WTC11 (cell line): ENCODE measurements at regions not wholly inside any gene's neighbourhood (a gene's known extent, or its start where the extent isn't known, plus 50 kb on each side); places are given as distances from the start of the nearest gene placed in this dataset.

ENCODE experiments used
- AR ChIP-seq: fragments of 250-450 bp; sonication (Bioruptor Pico); IDR thresholded peaks from 2 replicates; pipeline ENCODE4 v1.9.0; 2021; ENCODE audit warnings: mild to moderate bottlenecking
- ATF3 ChIP-seq: sonication (generic); formaldehyde crosslinking; conservative IDR thresholded peaks from 2 replicates; pipeline ENCODE4 v1.8.1; 2022; ENCODE audit warnings: mild to moderate bottlenecking, missing genetic modification reagents
- CREB1 ChIP-seq: sonication (generic); formaldehyde crosslinking; IDR thresholded peaks from 2 replicates; pipeline ENCODE4 v1.8.0; 2023; ENCODE audit warnings: mild to moderate bottlenecking, missing genetic modification reagents
- CTCF ChIP-seq: fragments of 200-600 bp; IDR thresholded peaks from 2 replicates; pipeline ENCODE4 v1.8.0; 2022; ENCODE audit warnings: antibody characterized with exemption
- E2F1 ChIP-seq: sonication (generic); formaldehyde crosslinking; IDR thresholded peaks from 2 replicates; pipeline ENCODE4 v1.8.0; 2022; ENCODE audit warnings: mild to moderate bottlenecking, missing genetic modification reagents
- ELF4 ChIP-seq: sonication (generic); formaldehyde crosslinking; IDR thresholded peaks from 2 replicates; pipeline ENCODE4 v1.8.1; 2022; ENCODE audit warnings: low read depth, mild to moderate bottlenecking, moderate library complexity, missing genetic modification reagents
- ETV6 ChIP-seq: sonication (generic); formaldehyde crosslinking; IDR thresholded peaks from 2 replicates; pipeline ENCODE4 v1.8.1; 2022; ENCODE audit warnings: mild to moderate bottlenecking, missing genetic modification reagents
- FOXJ3 ChIP-seq: sonication (generic); formaldehyde crosslinking; IDR thresholded peaks from 2 replicates; pipeline ENCODE4 v1.9.0; 2021; ENCODE audit warnings: missing genetic modification reagents, mild to moderate bottlenecking, borderline replicate concordance
- GTF2I ChIP-seq: fragments of 250-450 bp; sonication (Bioruptor Pico); conservative IDR thresholded peaks from 2 replicates; pipeline ENCODE4 v1.4.0; 2021; ENCODE audit warnings: mild to moderate bottlenecking
- SMAD3 ChIP-seq: sonication (generic); formaldehyde crosslinking; IDR thresholded peaks from 2 replicates; pipeline ENCODE4 v1.8.0; 2022; ENCODE audit warnings: missing genetic modification reagents, mild to moderate bottlenecking, borderline replicate concordance
- SMAD4 ChIP-seq: sonication (generic); formaldehyde crosslinking; IDR thresholded peaks from 2 replicates; pipeline ENCODE4 v1.8.0; 2022; ENCODE audit warnings: mild to moderate bottlenecking, missing genetic modification reagents
- ZBTB21 ChIP-seq: sonication (generic); formaldehyde crosslinking; IDR thresholded peaks from 2 replicates; pipeline ENCODE4 v1.8.1; 2023; ENCODE audit warnings: mild to moderate bottlenecking, missing genetic modification reagents, borderline replicate concordance
- TF ChIP-seq, protein P1 (sequence below): sonication (generic); formaldehyde crosslinking; IDR thresholded peaks from 2 replicates; pipeline ENCODE4 v1.8.0; 2022; ENCODE audit warnings: mild to moderate bottlenecking, missing genetic modification reagents
- TF ChIP-seq, protein P2 (sequence below): sonication (generic); formaldehyde crosslinking; IDR thresholded peaks from 2 replicates; pipeline ENCODE4 v1.8.1; 2023; ENCODE audit warnings: mild to moderate bottlenecking, missing genetic modification reagents, moderate library complexity

- TF ChIP-seq CTCF: no peak
- TF ChIP-seq, protein P1, sequence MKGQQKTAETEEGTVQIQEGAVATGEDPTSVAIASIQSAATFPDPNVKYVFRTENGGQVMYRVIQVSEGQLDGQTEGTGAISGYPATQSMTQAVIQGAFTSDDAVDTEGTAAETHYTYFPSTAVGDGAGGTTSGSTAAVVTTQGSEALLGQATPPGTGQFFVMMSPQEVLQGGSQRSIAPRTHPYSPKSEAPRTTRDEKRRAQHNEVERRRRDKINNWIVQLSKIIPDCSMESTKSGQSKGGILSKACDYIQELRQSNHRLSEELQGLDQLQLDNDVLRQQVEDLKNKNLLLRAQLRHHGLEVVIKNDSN (CRISPR knock-in tag): no peak
- no peak for TF ChIP-seq E2F1 (CRISPR knock-in tag)
- no peak for TF ChIP-seq GTF2I
- TF ChIP-seq ELF4: no peak
- no peak for TF ChIP-seq SMAD4 (CRISPR knock-in tag)
- TF ChIP-seq FOXJ3: no peak
- TF ChIP-seq AR (CRISPR knock-in tag): no peak
- no peak for TF ChIP-seq SMAD3 (CRISPR knock-in tag)
- TF ChIP-seq ETV6 (CRISPR knock-in tag): no peak
- no peak for TF ChIP-seq ATF3 (CRISPR knock-in tag)
- TF ChIP-seq CREB1: no peak
- TF ChIP-seq, protein P2, sequence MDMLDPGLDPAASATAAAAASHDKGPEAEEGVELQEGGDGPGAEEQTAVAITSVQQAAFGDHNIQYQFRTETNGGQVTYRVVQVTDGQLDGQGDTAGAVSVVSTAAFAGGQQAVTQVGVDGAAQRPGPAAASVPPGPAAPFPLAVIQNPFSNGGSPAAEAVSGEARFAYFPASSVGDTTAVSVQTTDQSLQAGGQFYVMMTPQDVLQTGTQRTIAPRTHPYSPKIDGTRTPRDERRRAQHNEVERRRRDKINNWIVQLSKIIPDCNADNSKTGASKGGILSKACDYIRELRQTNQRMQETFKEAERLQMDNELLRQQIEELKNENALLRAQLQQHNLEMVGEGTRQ: no peak
- no peak for TF ChIP-seq ZBTB21 (CRISPR knock-in tag)
Observed at GRCh38 chr13:104065328-104065727, 999.1 kb upstream of the SLC10A2 start.
